Sigmoid colon (tissue), 6 donors: ENCODE measurements at regions not wholly inside any gene's neighbourhood (a gene's known extent, or its start where the extent isn't known, plus 50 kb on each side); places are given as distances from the start of the nearest gene placed in this dataset.

Experiments
- DNase-seq: peaks from one replicate; pipeline ENCODE4 v3.0.0-alpha.2; 2019
- H3K27ac ChIP-seq, 4 donors: fragments of 200-600 bp; sonication (generic); one replicate each; pipeline ENCODE4 v1.5.1; 2016 to 2019; ENCODE audit warnings: mild to moderate bottlenecking in 1 of 4
- H3K27me3 ChIP-seq, 3 donors: fragments of 200-600 bp; sonication (generic); one replicate each; pipeline ENCODE4 v1.5.1; 2019; ENCODE audit warnings: mild to moderate bottlenecking in 1 of 3
- H3K36me3 ChIP-seq, 4 donors: fragments of 200-600 bp; sonication (generic); one replicate each; pipeline ENCODE4 v1.5.1; 2016 to 2019
- H3K4me1 ChIP-seq, 4 donors: fragments of 200-600 bp; sonication (generic); one replicate each; pipeline ENCODE4 v1.5.1; 2017 to 2019
- H3K4me3 ChIP-seq, 4 donors: fragments of 200-600 bp; sonication (generic); one replicate each; pipeline ENCODE4 v1.5.1; 2017 to 2019; ENCODE audit warnings: mild to moderate bottlenecking in 2 of 4, moderate library complexity in 1 of 4
- H3K9me3 ChIP-seq, 4 donors: fragments of 200-600 bp in 3 of 4; sonication (generic) in 3 of 4; one replicate each; pipeline versions ENCODE4 v1.5.1 to v1.6.1; 2013 to 2019
- CTCF ChIP-seq, 4 experiments: fragments of 450-650 bp in 3 of 4; fragments of 200-600 bp in 1 of 4; IDR thresholded peaks; one replicate each; pipeline ENCODE4 v1.5.1; 2016 to 2019; ENCODE audit warnings: antibody characterized with exemption in 4 of 4, mild to moderate bottlenecking in 3 of 4, moderate library complexity in 2 of 4
- EP300 ChIP-seq, 4 donors: sonication (generic); formaldehyde crosslinking; IDR thresholded peaks; one replicate each; pipeline ENCODE4 v1.6.1; 2017; ENCODE audit warnings: antibody characterized with exemption in 4 of 4
- POLR2A ChIP-seq, 2 donors: fragments of 450-650 bp; IDR thresholded peaks; one replicate each; pipeline ENCODE4 v1.6.1; 2016; ENCODE audit warnings: antibody characterized with exemption in 2 of 2, mild to moderate bottlenecking in 2 of 2, moderate library complexity in 2 of 2
- POLR2AphosphoS5 ChIP-seq, 4 donors: sonication (generic); formaldehyde crosslinking; IDR thresholded peaks; one replicate each; pipeline ENCODE4 v1.6.1; 2017; ENCODE audit warnings: antibody characterized with exemption in 4 of 4
- WGBS, 2 donors: extraction: QIAGEN DNeasy Blood & Tissue Kit; methylation state at CpG; one replicate each; pipeline ENCODE4 v1.1.7; 2013; 5-methylcytosine and 5-hydroxymethylcytosine counted together
- intact Hi-C: fragments of 100-400 bp; cut with DNase I; formaldehyde crosslinking; loops from one replicate; pipeline ENCODE4 v1.15.1; 2023
- donor health status: healthy with polysubstance abuse.
- donor health status: healthy.

DNA sequence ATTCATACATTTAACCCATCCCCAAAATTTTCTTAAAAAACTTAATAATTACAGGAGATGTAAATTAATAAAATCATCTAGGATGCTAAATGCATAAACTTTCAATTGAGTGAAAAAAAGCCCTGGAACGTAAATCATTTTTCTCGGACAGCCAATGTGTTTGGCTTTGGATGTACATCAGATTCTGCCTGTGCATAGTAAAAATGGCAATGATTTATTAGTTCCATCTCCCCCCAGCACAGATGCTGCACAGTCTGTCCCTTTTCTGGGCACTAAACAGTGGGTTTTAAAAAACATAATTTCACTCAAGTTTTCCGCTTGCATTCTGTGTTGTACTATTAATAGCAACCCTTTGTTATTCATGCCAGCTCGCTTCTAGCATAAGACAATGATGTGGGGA, 147.7 kb downstream of the TM9SF2 start:
- no peaks in the 10 kb centered on the region for H3K9me3 ChIP-seq
- no peak overlapping the region for H3K27ac ChIP-seq
- TF ChIP-seq CTCF (IDR thresholded peaks at IDR 0.05) (no peak), POLR2AphosphoS5 (IDR thresholded peaks at IDR 0.05) (no peak), EP300 (IDR thresholded peaks at IDR 0.05) (no peak), POLR2A (IDR thresholded peaks at IDR 0.05) (no peak)
- no peaks in the 10 kb centered on the region for H3K27me3 ChIP-seq
- 85 to 95% methylated on average over 4 of the region's 4 CpGs for WGBS, 2 donors
- intact Hi-C loops, result no loop called here
- DNase-seq, result no peak
- no peak overlapping the region for H3K4me3 ChIP-seq
- H3K4me1 ChIP-seq, result no peaks in the 10 kb centered on the region
- H3K36me3 ChIP-seq, result no peaks in the 10 kb centered on the region

- intact Hi-C loops, result no loop called here
- 90 to 91% methylated on average over 8 of the region's 8 CpGs for WGBS, 2 donors
- Histone ChIP-seq H3K27ac (no peak overlapping the region), H3K27me3 (no peaks in the 10 kb centered on the region), H3K4me3 (no peak overlapping the region), H3K9me3 (no peaks in the 10 kb centered on the region), H3K36me3 (no peaks in the 10 kb centered on the region), H3K4me1 (no peaks in the 10 kb centered on the region)
- no peak for DNase-seq
- TF ChIP-seq CTCF (IDR thresholded peaks at IDR 0.05) (no peak), POLR2A (IDR thresholded peaks at IDR 0.05) (no peak), POLR2AphosphoS5 (IDR thresholded peaks at IDR 0.05) (no peak), EP300 (IDR thresholded peaks at IDR 0.05) (no peak)
Observed at GRCh38 chr13:99648066-99648665, 146.9 kb downstream of the TM9SF2 start.

DNA sequence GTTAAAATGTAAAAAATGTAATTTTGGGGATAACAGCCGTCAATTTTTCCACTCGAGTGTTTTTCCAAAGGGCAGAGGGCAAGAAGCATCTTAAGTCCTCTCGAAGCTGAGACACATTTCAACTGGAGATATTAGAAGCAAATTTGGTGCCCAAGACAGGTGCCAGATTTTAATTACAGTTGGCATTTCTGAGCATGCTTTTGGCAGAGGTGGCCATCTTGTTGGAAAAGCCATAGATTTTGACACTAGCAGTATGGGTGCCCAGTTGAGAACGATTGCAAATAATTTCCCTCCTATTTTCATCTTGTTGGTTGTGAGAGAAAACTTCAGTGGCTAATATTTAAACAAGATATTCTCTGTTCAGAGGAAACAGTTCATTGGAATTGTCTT, 146.3 kb downstream of the TM9SF2 start:
- 79 to 90% methylated on average over 4 of the region's 4 CpGs for WGBS, 2 donors
- no peak overlapping the region for H3K27ac ChIP-seq

DNA sequence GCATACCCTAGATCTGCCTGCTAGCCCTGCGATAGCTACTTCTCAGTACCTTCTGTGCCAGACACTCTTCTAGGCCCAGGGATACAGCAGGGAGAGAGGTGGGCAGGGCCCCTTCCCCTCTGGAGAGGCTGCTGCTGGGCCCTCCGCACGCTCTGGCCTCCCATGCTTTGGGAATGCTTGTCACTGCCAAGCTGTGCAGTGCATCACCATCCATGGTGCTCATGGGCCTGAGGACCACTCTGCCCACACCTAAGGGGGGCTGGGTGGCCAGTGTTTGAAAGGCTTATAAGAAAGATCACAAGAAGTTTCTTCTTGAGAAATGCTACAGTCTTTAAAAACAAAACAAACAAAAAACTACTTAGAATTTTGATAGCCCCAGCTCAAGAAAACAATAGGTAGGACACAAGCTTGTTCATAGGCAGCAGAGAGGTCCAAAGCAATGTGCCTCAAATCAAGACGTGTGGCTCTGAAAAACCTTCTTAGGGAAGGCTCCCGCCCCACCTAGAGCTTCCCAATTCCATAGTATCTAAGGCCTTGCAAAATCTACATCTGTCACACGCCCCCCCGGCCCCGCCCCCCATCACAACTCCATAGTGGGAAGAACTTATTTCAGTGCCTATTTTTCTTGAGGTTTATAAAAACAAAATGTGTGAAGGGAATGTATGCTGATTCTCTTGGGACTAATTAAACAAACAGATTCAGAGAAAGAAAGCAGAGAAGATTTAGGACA, 145.8 kb downstream of the TM9SF2 start:
- no peak overlapping the region for H3K27ac ChIP-seq
- no peaks in the 10 kb centered on the region for H3K36me3 ChIP-seq
- WGBS, 2 donors, result 92 to 95% methylated on average over 8 of the region's 8 CpGs
- H3K4me1 ChIP-seq, result no peaks in the 10 kb centered on the region
- no peak for DNase-seq
- no peak for TF ChIP-seq EP300 (IDR thresholded peaks at IDR 0.05)
- TF ChIP-seq POLR2AphosphoS5 (IDR thresholded peaks at IDR 0.05), result no peak
- no peak for TF ChIP-seq POLR2A (IDR thresholded peaks at IDR 0.05)
- TF ChIP-seq CTCF (IDR thresholded peaks at IDR 0.05), result no peak
- intact Hi-C loops, result no loop called here
- H3K27me3 ChIP-seq, result no peaks in the 10 kb centered on the region
- H3K4me3 ChIP-seq, result no peak overlapping the region
- no peaks in the 10 kb centered on the region for H3K9me3 ChIP-seq

More for the DNA sequence above, 146.3 kb downstream of the TM9SF2 start:
- no peak for DNase-seq
- intact Hi-C loops, result no loop called here
- TF ChIP-seq POLR2A (IDR thresholded peaks at IDR 0.05) (no peak), EP300 (IDR thresholded peaks at IDR 0.05) (no peak), POLR2AphosphoS5 (IDR thresholded peaks at IDR 0.05) (no peak), CTCF (IDR thresholded peaks at IDR 0.05) (no peak)
- Histone ChIP-seq H3K4me1 (no peaks in the 10 kb centered on the region), H3K9me3 (no peaks in the 10 kb centered on the region), H3K4me3 (no peak overlapping the region), H3K27me3 (no peaks in the 10 kb centered on the region), H3K36me3 (no peaks in the 10 kb centered on the region)
